Gastrocnemius medialis (tissue), 4 donors: ENCODE measurements at regions not wholly inside any gene's neighbourhood (a gene's known extent, or its start where the extent isn't known, plus 50 kb on each side); places are given as distances from the start of the nearest gene placed in this dataset.

Experiments used
- CTCF ChIP-seq, 5 experiments: fragments of 450-650 bp in 3 of 5; fragments of 200-600 bp in 2 of 5; sonication (generic) in 2 of 5; IDR thresholded peaks in 4 of 5; conservative IDR thresholded peaks in 1 of 5; 1 replicate in 4 of 5; 2 replicates in 1 of 5; pipeline ENCODE4 v1.5.1; 2016 to 2019; ENCODE audit warnings: antibody characterized with exemption in 5 of 5, mild to moderate bottlenecking in 3 of 5, moderate library complexity in 3 of 5
- POLR2A ChIP-seq, 2 donors: fragments of 450-650 bp; IDR thresholded peaks; one replicate each; pipeline ENCODE4 v1.6.1; 2017; ENCODE audit warnings: antibody characterized with exemption in 2 of 2, mild to moderate bottlenecking in 2 of 2, moderate library complexity in 2 of 2

- TF ChIP-seq CTCF (IDR thresholded peaks at IDR 0.05 in 4 of 5, conservative IDR thresholded peaks at IDR 0.05 in 1 of 5) (no peak), POLR2A (IDR thresholded peaks at IDR 0.05) (no peak)
These were observed 221.1 kb upstream of the TLL1 start for GRCh38 chr4:165651901-165652300.
